ENCODE measurements at regions not wholly inside any gene's neighbourhood (a gene's known extent, or its start where the extent isn't known, plus 50 kb on each side); places are given as distances from the start of the nearest gene placed in this dataset.

DNA sequence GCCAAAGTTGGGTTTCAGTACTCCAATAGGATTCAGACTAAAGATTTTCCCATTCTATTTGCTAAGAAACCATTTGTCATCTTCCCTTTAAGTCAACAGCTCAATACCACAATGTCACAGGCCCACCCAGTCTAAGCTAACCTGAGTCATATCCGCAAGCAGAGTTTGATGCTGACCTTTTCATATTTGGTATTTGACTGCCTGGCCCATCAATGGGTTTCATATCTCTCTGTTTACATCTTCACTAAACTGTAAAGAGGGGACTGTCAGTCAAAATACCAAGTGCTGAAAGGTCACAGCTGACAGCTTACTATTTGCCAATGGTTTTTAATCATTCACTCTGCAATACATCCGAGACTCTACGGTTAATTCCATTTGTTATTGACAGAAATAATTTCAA is 707.5 kb upstream of the ACTRT1 start:
- no peak for ATAC-seq
- Histone ChIP-seq H3K9me3 (no peaks in the 10 kb centered on the region), H3K4me1 (no peaks in the 10 kb centered on the region), H3K27ac (no peak overlapping the region), H3K4me3 (no peak overlapping the region), H3K27me3 (no peaks in the 10 kb centered on the region), H3K36me3 (no peaks in the 10 kb centered on the region)
- TF ChIP-seq, protein P1, sequence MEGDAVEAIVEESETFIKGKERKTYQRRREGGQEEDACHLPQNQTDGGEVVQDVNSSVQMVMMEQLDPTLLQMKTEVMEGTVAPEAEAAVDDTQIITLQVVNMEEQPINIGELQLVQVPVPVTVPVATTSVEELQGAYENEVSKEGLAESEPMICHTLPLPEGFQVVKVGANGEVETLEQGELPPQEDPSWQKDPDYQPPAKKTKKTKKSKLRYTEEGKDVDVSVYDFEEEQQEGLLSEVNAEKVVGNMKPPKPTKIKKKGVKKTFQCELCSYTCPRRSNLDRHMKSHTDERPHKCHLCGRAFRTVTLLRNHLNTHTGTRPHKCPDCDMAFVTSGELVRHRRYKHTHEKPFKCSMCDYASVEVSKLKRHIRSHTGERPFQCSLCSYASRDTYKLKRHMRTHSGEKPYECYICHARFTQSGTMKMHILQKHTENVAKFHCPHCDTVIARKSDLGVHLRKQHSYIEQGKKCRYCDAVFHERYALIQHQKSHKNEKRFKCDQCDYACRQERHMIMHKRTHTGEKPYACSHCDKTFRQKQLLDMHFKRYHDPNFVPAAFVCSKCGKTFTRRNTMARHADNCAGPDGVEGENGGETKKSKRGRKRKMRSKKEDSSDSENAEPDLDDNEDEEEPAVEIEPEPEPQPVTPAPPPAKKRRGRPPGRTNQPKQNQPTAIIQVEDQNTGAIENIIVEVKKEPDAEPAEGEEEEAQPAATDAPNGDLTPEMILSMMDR (IDR thresholded peaks at IDR 0.05 in 4 of 5, conservative IDR thresholded peaks at IDR 0.05 in 1 of 5), result no peak
- no peak for TF ChIP-seq POLR2A (IDR thresholded peaks at IDR 0.05)
- in situ Hi-C loops (cut with MboI; ENCODE audit: low sequenced_read_pairs in 4 of 4) (no loop called here), intact Hi-C loops (cut with DNase I; ENCODE audit: low total_unique reads) (no loop called here)
- no peak for DNase-seq

DNA sequence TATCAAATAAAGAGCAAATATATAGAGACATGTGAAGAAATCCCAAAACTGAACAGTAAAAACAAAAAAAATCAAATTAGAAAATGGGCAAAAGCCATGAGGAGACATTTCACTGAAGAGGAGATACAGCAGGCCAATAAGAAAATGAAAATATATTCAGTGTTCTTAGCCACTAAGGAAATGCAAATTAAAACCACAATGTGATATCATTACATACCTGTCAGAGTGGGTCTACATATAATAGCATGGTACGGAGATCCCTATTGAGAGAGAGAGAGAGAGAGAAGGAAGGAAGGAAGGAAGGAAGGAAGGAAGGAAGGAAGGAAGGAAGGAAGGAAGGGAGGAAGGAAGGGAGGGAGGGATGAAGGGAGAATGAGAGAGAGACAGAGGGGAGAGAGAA is 707.0 kb upstream of the ACTRT1 start:
- no peaks in the 10 kb centered on the region for H3K9me3 ChIP-seq
- no peak for TF ChIP-seq POLR2A (IDR thresholded peaks at IDR 0.05)
- TF ChIP-seq, protein P1 (IDR thresholded peaks at IDR 0.05 in 4 of 5, conservative IDR thresholded peaks at IDR 0.05 in 1 of 5), result no peak
- in situ Hi-C loops (cut with MboI; ENCODE audit: low sequenced_read_pairs in 4 of 4) (no loop called here), intact Hi-C loops (cut with DNase I; ENCODE audit: low total_unique reads) (no loop called here)
- H3K36me3 ChIP-seq, result no peaks in the 10 kb centered on the region
- H3K4me1 ChIP-seq, result no peaks in the 10 kb centered on the region
- DNase-seq (no peak), ATAC-seq (no peak)
- H3K27me3 ChIP-seq, result no peaks in the 10 kb centered on the region
- no peak overlapping the region for H3K27ac ChIP-seq
- H3K4me3 ChIP-seq, result no peak overlapping the region

DNA sequence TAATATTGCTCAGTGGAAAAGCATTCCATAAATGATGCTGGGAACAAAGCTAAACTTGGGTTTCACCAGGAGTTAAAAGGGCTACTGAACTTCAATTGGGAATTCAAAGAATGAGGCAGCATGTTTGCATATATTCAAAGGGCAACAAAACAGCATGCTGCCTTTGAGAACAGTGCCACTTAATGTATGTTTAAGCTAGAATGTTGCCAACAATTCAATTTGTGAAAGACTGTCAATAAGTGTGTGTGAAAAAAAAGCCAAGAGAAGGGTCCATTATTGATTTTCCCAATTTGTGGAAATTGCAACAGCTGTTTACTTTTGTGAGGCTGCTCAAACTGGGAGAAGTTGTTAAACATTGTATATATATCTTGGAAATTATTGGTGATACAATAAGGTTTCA is 701.9 kb upstream of the ACTRT1 start:
- Histone ChIP-seq H3K4me3 (no peak overlapping the region), H3K4me1 (no peaks in the 10 kb centered on the region), H3K27me3 (no peaks in the 10 kb centered on the region), H3K9me3 (no peaks in the 10 kb centered on the region), H3K36me3 (no peaks in the 10 kb centered on the region), H3K27ac (no peak overlapping the region)
- intact Hi-C loops (cut with DNase I; ENCODE audit: low total_unique reads), result no loop called here
- DNase-seq (no peak), ATAC-seq (no peak)
- in situ Hi-C loops (cut with MboI; ENCODE audit: low sequenced_read_pairs in 4 of 4), result no loop called here
- TF ChIP-seq, protein P1 (IDR thresholded peaks at IDR 0.05 in 4 of 5, conservative IDR thresholded peaks at IDR 0.05 in 1 of 5), result no peak
- no peak for TF ChIP-seq POLR2A (IDR thresholded peaks at IDR 0.05)

DNA sequence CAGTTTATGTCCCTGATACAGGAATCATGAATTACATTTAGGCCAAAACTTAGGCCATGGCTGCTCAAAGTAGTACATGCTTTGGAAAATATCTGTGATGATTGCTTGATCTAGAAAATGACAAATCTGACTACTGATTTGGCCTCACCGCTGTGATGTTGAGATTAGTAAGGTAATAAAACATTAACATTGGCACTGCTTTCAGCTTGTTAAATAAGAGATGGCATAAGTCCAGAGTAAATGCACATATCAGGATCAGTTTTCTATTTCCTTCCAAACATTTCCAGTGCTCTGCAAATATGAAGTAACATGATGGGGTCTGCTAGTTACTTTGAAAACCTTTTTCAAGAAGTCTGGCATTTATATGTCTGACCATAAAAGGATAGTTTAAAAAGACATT is 687.3 kb upstream of the ACTRT1 start:
- Histone ChIP-seq H3K36me3 (no peaks in the 10 kb centered on the region), H3K4me1 (no peaks in the 10 kb centered on the region), H3K9me3 (no peaks in the 10 kb centered on the region), H3K27ac (no peak overlapping the region), H3K27me3 (no peaks in the 10 kb centered on the region), H3K4me3 (no peak overlapping the region)
- intact Hi-C loops (cut with DNase I; ENCODE audit: low total_unique reads) (no loop called here), in situ Hi-C loops (cut with MboI; ENCODE audit: low sequenced_read_pairs in 4 of 4) (no loop called here)
- TF ChIP-seq POLR2A (IDR thresholded peaks at IDR 0.05), result no peak
- TF ChIP-seq, protein P1 (IDR thresholded peaks at IDR 0.05 in 4 of 5, conservative IDR thresholded peaks at IDR 0.05 in 1 of 5), result no peak
- ATAC-seq (no peak), DNase-seq (no peak)

DNA sequence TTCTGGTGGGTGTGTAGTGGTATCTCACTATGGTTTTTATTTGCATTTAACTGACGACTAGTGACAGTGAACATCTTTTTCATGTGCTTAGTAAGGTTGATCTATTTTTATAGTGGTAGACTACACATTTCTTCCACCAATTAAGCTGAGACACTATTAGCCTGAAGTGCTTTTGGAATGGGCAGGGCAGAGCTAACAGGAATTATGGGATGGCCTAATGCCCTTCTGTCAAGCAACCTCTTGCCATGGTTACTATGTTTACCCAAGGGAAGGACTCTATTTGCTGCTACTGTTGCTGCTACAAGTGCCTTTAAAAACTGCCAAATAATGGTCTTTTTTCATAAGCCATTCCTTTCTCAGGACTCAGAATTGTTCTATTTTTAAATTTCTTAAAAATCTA is 676.7 kb upstream of the ACTRT1 start:
- intact Hi-C loops (cut with DNase I; ENCODE audit: low total_unique reads), result no loop called here
- Histone ChIP-seq H3K4me1 (no peaks in the 10 kb centered on the region), H3K27ac (no peak overlapping the region), H3K27me3 (no peaks in the 10 kb centered on the region), H3K9me3 (no peaks in the 10 kb centered on the region), H3K36me3 (no peaks in the 10 kb centered on the region), H3K4me3 (no peak overlapping the region)
- DNase-seq, result no peak
- no peak for TF ChIP-seq POLR2A (IDR thresholded peaks at IDR 0.05)
- TF ChIP-seq, protein P1 (IDR thresholded peaks at IDR 0.05 in 4 of 5, conservative IDR thresholded peaks at IDR 0.05 in 1 of 5), result no peak
- ATAC-seq, result no peak
- in situ Hi-C loops (cut with MboI; ENCODE audit: low sequenced_read_pairs in 4 of 4), result no loop called here
